ENCODE measurements at regions not wholly inside any gene's neighbourhood (a gene's known extent, or its start where the extent isn't known, plus 50 kb on each side); places are given as distances from the start of the nearest gene placed in this dataset.
"Not testable (repeated sequence)": the region's sequence is repeated elsewhere in the genome, so short reads cannot be mapped to it uniquely, and the experiment has no call there.

DNA sequence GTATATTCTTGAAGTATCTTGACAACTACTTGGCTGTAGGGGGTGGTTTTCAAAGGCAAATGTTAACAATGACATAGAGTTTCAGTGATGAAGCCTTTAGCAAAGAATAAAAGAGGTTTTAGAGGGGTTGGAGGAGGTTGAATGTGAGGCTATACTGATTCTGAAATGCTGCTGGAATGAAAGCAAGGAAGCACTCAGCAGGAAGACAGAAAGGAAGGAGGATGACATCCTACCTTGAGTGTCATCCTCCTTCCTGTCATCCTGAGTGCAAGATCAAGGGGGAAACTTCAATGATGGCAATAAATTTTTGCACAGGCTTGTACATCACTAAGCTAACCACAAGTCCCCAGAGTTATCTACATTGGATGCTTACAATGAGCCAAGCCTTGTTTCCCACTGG, 120.5 kb downstream of the APIP start:
- DNase-seq = no peak

DNA sequence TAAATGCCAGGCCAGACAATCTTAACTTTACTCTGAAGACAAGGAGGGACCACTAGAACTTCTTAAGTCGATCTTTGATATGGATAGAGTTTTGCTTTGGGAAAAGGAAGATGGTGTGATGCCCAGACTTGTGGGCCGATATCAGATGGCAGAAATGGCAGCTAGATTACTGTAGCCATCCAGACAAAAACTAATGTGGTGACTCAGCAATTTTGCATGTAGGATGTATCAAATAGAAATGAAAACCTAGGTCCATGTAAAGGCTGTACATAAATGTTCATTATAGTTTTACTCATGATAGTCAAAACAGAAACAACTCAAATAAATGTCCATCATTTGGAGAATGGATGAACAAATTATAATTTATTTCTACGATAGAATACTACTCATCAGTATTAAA, 121.5 kb downstream of the APIP start:
- DNase-seq = no peak

DNA sequence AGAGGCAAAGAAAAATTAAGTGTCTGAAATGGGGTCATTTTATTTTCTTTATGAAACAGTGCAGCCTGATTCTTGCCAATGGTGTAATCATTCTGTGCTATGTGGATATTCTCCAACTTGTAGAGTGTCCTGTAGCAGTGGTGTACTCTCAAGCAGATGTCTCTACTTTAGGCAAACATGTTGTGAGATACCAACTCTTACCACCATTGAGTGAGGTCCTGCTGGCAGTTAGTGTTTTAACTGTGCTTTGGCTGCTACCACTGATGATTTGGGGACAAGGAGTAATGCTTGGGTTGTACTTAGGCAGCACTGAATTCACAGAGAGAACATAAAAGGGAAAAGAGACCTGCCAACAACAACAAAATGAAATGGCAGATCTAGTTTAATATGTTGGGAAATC, 122.5 kb downstream of the APIP start:
- DNase-seq = no peak

DNA sequence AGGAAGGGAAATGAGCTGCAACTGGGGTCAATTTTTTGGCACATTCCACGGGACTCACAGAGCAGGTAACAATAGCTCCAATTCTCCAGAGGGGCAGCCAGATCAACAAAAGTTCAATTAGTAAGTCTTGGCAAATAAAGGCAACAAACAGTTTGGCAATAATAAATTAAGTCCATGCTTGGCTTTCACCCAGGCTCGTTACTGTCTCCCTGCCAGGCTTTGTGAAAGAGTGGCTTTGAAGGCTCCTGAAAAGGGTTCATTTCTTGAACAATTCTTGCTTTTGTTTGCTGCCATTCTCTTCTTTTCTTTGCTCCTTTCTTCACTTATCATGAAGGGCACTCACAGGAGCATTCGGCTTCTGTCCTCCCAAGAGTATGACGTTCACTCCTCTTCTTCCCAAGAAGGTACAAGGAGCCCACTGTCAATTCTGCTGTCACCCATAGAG, 123.3 kb downstream of the APIP start:
- DNase-seq = peak in 22 of 56 donors; percentile 2 to 64 (median 14)

DNA sequence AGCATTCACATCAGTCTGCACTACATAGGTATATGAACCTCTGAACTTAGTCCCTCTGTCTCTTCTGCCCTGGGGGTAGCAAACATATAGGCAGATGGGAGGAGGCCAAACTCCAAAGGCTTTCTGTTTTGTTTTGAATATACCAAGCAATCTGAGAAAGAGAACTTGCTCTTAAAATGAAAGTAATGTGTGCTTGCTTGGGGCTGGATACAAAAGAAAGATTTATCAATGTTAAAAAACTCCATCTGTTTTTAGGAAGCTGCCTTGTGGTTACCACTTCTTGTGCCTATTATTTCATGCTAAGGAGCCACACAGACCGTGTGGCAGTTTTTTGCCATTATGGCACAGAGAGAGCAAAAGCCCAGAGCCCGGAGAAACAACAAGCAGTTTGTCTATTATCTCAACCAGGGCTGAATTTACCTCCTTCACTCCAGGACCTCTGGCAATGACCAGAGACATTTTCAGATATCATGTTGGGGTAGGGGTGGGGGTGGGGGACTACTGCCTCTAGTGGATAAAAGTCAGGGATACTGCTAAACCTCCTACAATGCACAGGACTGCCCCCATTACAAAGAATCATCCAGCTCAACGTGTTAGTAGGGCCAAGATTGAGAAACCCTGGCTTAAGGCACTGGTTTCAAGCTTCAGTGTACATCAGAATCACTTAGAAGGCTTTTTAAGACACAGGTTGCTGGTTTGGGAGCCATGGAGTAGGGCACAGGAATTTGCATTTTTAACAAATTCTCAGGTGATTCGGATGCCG, 124.2 kb downstream of the APIP start:
- no peak for DNase-seq

DNA sequence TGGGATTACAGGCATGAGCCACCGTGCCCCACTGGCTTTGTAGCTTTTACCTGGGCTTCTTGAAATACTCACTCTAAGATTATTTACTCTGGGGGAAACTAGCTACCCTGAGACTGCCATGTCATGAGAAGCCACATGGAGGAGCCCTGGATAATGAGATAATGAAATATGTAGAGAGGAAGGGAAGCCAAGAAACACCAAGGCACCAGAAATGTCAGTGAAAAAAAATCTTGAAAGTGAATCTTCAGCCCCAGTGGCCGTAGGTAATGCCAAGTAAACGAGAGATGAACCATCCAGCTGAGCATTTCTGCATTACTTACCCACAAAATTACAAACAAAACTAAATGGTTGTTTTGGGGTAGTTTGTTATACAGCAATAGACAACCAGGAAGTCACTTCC, 125.6 kb downstream of the APIP start:
- DNase-seq = no peak

DNA sequence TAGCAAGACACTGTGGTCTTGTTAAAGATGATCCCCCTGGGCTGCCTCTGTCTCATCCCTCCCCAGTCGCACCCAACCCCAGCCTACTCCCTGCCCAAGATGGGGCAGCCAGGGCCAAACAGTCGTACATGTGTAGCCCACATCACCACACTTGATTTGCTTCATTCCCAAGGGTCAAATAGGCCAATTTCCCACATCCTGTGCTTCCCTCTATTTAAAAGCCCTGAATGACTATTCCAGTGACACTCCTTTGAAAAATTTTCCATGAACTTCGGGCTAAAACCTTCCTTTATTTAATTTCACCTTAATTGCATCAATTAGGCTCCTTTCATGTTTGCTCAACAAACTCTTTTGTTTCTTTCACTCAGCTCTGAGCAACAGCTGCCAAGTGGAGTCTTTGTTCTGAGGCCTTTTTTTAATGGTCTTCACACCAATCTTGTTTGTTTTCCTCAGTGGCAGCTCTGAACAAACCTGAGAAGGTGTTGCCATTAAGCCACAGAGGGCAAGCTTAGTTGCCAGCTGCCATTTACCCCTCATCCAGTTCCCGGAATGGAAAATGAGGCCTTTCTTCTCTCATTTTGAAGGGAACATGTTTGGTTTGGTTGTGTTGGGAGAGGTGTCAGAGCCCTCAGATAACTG, 126.9 kb downstream of the APIP start:
- no peak for DNase-seq

DNA sequence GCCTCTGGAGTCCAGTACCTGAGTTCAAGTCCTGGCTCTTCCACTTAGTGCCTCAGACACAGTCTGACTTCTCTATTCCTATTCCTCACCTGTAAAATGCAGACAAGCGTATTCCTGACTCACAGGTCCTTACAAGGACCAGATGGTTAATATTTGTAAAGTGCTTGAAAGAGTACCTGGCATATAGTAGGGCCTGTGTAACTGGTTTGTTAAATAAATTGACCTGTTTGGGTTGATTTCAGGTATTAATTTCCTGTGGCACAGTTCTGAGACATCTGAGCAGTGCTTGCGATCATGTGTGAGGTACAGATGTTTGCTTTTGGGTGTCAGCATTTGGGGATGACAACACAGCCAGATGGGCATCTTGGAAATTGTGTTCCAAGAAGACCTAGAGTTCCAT, 127.5 kb downstream of the APIP start:
- no peak for DNase-seq

DNA sequence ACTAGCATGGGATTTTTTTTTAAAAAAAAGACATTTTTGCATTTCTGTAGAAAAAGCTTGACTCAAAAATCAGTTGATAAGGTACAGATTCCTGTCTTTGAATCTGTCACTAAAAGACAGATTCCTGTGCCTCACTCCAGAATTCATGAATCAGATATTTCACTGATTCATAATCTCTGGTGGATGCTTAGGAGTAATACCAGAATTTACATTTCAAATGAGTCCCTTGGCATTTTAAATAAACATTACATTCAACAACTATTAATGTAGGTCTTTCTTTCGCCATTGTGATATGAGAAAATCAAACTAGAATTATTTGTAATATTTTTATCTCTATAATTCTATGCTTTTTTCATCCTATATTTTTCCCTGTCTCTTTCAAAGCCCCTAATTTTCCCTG, 128.3 kb downstream of the APIP start:
- DNase-seq = no peak

DNA sequence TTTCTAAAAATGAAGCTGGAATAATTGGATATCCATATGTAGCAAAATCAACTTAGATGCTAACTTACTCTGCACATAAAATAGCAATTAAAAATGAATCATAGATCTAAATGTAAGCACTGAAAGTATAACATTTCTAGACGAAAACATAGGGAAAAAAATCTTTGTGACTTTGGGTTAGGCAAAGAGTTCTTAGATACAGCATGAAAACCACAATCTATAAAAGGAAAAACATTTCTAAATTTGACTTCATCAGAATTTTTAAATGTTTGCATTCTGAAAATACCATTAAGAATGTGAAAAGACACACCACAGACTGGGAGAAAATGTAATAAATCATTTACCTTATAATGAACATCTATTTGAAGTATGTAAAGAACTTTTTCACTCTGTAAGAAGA, 128.8 kb downstream of the APIP start:
- no peak for DNase-seq

DNA sequence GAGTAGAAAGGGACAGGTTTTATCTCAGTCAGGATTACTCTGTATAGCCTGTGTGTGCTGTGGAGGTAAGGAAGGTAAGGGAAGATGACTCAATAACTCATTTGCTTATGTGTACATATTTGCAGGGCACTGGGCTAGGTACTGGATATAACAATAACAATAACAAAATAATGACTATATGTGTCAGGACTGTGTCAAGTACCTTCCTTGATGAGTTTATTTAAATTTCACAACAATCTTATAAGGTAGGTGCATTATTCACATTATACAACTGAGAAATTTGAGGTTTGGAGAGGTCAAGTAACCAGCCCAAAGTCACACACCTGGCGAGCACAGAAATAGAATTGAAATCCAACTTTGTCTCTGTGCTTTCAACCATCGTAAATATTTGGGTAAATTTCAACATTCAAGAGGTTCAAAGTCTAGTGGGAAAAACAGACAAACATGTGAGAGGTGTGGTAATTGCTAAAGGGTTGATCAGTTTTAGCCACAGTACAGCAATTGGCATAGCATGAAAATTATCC, 131.8 kb downstream of the APIP start:
- DNase-seq = no peak

DNA sequence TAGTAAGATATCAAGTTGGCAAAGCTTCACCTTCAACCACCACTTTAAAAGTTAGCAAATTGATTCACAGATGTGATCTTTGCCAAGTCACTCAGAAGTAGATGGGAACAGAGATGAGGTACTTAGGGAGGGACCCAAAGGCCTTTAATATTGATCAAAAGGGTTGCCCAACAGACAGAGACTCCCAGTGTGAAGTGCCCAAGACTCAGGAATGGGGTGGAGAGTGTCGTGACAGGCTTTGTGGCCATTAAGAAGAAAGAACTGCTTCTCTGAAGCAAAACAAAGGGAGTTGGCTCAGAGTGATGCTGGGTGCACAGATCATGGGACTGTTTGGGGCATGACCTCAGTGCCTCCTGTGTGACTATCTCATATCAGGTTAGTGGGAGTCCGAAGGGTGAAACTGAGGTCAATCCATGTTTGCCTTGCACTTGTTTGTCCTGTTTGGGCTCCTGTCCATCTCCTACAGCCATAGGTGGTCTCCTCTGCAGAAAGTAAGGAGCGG, 132.3 kb downstream of the APIP start:
- no peak for DNase-seq

DNA sequence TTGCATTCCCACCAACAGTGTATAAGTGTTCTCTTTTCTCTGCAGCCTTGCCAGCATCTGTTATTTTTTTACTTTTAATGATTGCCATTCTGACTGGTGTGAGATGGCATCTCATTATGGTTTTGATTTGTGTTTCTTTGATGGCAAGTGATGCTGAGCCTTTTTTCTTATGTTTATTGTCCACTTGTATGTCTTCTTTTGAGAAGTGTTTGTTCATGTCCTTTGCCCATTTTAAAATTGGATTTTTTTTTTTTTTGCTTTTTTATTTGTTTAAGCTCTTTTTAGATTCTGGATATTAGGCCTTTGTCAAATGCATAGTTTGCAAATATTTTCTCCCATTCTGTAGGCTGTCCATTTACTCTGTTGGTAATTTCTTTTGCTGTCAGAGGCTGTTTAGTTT, 134.4 kb downstream of the APIP start:
- not testable (repeated sequence) for DNase-seq

DNA sequence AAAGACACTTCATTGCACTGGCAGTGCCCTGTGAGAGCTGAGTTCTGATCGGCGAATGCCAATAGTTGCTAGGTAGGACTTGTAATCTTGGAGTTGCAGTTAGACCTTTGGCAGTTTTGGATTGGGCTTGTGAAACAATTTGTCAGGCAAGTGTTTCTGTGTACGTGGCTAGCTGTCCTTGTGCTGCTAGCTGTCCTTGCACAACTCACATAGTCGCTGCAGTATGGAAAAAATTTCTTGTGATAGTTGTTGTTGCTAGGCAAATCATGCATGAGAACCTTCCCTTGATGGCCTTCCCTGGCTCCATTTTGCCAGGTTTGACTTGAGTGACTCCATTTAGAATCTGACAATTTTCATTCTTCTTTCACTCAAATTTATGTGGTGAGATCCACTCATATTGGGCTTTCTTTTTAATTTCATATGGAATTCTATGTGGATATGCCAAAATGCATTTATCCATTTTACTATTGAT, 140.7 kb downstream of the APIP start:
- no peak for DNase-seq

DNA sequence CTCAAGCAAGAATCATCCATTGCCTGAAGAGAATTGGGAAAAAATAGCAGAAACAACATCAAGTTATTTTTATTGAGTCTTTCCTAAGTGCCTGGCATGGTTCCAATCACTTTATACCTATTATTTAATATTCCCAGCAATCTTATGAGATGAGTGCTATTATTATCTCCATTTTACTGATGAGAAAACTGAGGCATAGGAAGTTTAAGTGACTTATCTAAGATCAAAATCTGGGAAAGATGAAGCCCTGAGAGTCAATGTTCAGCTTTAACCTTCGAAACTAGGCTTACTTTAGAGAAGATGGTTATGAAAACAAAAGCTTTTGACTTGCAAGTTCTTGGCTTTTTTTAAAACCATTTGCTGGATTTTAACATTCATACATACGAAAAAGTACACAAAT, 141.6 kb downstream of the APIP start:
- DNase-seq = no peak

DNA sequence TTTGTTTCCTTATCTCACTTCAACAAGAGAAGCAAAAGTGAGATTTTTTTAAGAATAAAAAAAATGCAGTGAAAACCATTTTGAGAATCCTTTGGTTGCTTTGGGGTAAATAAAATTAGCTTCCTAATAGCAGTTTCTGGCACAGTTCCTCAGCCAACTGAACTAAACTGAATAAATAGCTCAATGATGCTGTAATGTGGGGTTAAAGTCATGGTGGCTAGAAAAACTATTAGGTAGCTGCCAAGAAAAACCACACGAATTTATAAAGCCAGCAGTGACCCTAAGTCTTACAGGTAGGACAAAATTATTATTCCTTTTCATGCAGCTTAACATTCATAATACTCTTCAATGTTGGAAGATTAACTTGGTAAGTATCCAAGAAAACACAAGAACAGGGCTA, 142.4 kb downstream of the APIP start:
- DNase-seq = no peak

DNA sequence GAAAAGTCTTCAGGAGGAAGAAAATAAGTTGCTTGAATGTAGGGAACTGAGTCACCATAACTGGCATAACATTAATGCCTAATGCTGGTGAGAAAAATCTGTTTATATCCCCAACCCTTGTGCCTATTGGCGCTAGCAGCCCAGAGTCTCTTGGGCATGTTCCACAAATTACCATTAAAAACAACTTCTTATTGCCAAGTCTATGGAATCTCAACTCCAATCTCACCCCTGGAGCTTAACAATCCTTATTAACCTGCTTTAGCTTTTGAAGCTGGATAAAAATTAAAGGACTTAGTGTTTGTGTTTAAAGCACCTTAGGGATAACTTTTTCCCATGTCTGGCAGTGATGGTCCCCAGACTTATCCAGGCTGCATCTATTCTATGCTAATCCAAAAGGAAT, 143.0 kb downstream of the APIP start:
- no peak for DNase-seq

DNA sequence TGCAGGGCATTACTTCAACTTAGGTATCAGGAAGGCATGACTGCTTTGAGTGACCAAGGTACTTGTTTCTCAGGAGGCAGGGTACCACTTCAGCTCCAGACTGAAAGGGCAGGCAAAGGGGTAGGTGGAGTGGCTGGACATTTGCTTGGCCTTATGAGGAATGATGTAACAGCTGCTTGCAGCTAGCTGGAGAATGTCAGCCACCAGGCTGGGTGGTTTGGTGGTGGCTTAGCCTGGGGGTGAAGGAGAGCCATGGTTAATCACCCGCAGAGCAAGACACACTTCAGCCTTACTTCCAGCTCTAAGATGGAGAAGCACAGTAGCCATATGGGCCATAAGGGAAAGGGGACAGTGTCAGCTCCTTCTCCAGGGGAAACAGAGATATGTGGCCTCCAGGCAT, 146.1 kb downstream of the APIP start:
- DNase-seq = no peak

DNA sequence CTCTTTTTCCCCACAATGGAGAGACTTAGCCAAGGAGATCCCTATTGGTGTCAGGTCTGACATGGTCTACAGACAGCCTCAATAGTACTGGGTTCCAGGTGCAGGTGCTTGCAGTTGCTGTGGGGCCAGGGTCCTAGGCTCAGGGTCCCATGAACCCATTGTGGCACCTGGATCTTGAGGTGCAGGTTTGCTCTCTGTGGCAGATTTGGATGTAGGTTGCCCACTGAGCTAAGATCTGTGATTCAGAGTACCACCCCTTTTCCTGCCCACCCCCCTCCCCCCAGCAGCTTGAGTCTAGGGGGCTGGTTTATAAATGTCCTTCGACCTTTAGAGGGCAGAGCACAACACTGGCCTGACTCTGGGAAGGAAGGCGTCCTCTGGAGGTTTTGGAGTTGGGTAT, 147.0 kb downstream of the APIP start:
- DNase-seq = no peak

DNA sequence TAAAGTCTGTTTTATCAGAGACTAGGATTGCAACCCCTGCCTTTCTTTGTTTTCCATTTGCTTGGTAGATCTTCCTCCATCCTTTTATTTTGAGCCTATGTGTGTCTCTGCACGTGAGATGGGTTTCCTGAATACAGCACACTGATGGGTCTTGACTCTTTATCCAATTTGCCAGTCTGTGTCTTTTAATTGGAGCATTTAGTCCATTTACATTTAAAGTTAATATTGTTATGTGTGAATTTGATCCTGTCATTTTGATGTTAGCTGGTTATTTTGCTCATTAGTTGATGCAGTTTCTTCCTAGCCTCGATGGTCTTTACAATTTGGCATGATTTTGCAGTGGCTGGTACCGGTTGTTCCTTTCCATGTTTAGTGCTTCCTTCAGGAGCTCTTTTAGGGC, 141.7 kb downstream of the EHF start:
- not testable (repeated sequence) for DNase-seq

DNA sequence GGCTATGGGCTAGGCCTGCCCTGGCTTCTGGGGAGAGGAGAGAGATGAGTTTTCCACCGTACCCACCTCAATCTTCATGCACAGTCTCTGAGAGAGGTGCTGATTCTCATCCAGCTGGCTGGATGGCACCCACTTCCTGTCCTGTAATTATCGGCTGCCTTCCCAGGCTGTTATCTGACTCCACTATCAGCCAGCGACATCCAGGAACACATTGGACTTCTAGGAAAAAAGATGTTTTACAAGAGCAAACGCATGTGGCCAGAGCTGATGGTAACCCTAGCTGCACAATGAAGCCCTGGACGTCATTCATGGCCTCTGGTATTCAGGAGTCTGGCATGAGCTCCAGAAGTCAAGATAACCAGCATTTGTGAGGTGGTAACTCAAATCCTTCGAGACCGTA, 137.4 kb downstream of the EHF start:
- no peak for DNase-seq

DNA sequence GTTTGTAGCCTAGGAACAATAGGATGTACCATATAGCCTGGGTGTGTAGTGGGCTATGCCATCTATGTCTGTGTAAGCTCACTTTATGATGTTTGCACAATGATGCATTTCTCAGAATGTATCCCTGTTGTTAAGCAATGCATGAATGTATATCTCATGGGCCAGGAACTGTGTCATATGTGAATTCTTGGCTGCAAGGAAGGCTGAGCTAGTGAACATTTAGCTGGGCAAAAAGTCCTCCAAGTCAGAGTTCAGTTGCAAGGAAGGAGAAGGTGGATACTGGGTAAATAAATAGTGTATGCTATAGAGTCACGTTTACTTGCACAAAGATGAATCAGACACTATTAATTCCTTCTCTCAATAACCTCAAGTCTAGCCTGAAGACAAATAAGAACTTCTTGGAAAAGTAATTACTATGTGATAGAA, 136.1 kb downstream of the EHF start:
- DNase-seq = no peak

DNA sequence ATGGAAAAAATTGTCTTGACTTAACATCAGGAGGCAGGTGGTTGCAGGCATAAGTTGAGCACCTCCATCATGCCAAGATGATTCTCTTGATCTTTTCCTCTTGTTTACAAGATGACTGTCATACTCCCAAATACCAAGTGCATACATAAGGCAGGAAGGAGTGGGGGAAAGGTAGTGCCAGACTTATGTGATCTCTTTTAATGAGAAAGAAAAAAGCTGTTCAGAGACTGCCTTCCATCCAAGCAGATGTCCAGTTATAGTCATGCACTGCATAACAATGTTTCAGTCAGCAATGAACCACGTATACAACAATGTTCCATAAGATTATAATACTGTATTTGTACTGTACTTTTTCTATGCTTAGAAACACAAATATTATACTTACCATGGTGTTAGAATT, 135.7 kb downstream of the EHF start:
- no peak for DNase-seq

All from nucleus accumbens (tissue), 56 donors.